Smooth muscle cell of the brain vasculature (primary cell): ENCODE measurements at regions not wholly inside any gene's neighbourhood (a gene's known extent, or its start where the extent isn't known, plus 50 kb on each side); places are given as distances from the start of the nearest gene placed in this dataset.
"Not testable (repeated sequence)": the region's sequence is repeated elsewhere in the genome, so short reads cannot be mapped to it uniquely, and the experiment has no call there.

Experiments
- DNase-seq: peaks from one replicate; pipeline ENCODE4 v3.0.0-alpha.2; 2012; ENCODE audit warnings: low read depth, low spot score

DNA sequence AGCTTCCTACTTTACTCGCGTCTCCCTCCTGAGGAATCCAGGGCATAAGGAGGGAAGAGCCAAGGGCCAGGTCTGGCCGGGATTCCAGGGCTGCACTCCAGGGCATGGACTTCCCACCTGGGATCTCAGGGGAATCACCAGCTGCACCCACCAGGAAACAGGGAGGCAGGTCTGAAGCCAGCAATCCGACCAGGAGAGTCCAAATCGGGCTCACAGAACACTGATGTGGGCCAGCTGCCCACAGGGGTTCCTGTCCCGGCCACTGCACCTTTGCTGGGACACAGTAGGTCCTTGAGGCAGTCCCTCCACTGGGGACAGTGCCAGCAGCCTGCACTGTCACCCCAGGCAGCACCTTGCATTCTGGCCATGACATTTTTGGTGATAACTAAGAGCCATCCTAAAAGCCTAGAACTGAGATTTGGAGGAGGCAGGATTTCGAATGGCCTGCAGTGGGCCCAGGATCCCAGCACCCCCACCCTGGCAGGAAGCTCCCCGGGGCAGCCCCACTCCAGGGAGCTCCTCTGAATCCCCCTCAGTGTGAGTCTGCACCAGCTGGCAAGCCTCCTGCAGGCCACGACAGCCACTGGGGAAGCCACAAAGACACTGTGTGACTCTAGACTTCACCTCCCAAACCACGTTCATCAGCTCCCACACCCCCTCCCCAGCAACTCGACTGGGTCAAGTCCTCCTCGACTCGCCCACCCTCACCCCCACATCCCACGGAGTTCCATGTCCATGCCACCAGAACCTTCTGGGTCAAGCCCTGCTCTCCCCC is 71.5 kb upstream of the PPP2R2D start:
- DNase-seq, result no peak

DNA sequence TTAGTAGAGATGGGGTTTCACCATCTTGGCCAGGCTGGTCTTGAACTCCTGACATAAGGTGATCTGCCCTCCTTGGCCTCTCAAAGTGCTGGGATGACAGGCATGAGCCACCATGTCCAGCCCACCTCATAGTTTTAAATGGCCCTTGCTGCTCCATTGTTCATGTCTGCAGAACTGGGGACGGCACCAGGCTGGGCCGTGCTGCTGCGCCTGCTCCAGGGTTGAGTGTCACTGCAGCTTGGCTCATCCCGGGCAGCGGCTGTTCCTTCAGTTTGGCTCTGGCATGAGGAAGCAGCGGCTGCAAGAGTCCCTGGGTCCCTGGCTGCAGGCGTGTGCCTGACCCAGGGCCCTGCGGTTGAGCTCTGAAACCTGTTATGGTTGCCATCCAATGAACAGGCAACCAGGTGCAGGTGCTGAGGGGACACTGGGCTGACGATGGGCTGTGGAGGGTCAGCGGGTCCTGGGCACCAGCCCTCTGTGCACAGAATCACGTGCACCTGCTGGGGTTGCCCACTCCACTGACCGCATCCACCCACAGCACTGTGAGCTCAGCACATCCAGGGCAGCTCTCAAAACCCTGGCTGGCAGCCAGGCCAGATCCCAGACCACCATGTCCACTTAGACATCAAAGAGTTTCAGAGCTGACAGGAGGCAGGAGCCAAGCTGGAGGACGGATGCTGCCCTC is 70.2 kb upstream of the PPP2R2D start:
- no peak for DNase-seq

DNA sequence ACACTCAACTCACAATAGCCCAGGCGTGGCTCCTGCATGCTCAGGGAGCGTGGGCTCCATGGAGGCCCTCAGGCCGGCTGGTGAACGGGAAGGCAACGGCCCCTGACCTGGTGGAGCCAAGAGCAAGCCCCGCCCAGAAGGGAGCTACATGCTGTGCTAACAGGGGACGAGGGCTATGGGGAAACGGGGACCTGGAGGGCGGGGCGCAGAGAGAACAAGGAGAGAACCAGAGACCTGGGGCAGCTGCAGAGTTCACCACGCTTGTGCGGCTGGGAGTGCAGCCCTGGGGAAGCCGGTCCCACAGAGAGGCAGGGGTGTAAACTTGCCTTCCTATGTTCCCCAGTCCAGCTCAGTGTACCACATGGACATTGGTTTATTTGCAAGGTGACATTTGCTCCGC is 69.2 kb upstream of the PPP2R2D start:
- no peak for DNase-seq

- no peak for DNase-seq
Measured at GRCh38 chr10:131832056-131832685, 68.6 kb upstream of the PPP2R2D start.

DNA sequence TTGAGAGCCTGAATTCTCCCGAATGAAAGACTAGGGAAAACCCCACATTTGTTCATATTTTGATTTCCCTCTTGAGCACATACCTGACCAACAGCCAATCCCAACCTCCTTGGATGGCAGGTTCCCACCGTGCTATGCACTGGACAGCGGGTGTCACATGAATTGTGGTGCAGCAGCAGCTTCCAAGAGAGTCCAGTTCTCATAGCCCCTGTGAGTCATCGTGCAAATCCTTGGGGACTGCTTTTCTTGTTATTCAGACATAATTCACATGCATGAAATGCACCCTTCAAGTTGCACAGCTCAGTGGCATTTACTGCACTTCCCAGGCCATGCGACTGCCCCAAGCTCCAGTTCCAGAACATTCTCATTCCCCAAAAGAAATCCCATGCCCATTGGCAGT is 67.8 kb upstream of the PPP2R2D start:
- no peak for DNase-seq

DNA sequence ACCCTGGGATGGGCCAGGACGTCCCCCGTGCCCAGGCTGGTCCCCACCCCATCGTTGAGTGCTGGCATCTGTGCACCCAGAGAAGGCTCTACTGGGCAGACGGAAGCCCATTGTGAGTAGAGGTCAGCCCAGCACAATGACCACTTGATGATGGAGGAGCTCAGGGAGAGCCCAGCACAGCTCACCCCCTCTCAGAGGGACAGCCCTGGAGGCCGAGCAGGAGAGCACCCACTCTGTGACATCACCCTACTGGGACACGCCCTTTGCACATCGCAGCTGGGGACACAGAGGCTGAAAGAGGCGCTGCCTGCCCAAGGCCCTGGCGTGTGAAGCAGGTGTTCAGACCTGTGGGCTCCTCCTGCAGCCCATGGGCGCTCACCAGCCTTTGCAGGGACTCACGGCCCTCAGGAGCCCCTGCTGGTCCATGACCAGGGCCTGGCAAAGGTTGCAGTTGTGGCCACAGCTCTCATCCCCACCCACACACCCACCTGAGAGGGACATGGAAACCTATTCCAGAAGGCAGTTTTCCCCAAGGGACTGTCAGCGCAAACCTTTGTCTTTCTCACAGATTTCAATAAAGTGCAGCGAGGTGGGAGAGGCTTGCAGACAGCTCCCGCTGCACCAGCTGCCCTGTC is 67.2 kb upstream of the PPP2R2D start:
- DNase-seq, result no peak

GRCh38 chr10:131834152-131834810 is 66.5 kb upstream of the PPP2R2D start:
- no peak for DNase-seq

DNA sequence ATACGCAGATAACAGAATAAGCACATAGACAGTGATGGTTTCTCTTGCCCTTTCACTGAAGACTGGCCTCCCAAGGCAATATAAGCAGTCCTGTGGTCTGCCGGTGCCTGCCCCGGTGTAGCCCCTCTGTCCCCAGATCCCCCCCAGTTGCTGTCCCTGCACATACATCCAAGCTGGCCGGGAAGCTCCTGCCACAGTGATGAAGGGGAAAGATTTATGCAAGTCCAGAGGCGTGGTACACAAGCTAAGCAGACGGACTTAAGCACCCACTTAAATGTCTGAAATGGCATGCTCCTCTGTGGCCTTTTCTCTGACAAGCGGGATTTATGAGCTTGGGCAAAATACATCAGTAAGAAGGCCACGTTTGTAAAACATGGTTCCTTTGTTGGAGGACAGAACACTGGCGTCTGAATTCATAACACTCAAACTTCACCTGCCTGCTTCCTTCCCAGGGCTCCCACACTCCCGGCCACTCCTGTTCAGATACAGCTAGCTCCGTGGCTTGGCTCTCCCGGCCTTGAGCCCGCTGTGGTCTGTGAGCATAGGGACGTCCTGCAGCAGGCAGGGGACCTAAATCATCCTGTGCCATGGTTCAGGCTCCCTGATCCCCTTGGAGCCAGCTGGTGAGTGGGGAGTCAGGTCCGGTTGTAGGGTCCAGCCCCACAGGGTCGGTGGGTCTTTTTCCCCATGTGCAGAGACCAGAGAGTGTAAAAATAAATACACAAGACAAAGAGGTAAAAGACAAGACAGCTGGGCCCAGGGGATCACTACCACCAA is 61.7 kb upstream of the PPP2R2D start:
- no peak for DNase-seq

GRCh38 chr10:131839880-131840787 is 60.7 kb upstream of the PPP2R2D start:
- not testable (repeated sequence) for DNase-seq

DNA sequence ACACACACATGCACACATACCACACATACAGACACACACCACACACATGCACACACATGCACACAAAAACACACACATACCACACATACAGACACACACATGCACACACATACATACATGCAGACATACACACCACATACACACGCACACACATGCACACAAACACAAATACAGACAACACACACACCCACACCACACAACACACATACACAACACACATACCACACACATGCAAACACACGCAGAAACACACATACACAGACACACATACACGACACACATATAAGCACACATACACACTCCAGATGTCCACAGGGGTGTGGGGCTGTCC is 60.1 kb upstream of the PPP2R2D start:
- no peak for DNase-seq

GRCh38 chr10:131841131-131841660 is 59.6 kb upstream of the PPP2R2D start:
- DNase-seq, result no peak

GRCh38 chr10:131841661-131842139 is 59.1 kb upstream of the PPP2R2D start:
- DNase-seq, result no peak

DNA sequence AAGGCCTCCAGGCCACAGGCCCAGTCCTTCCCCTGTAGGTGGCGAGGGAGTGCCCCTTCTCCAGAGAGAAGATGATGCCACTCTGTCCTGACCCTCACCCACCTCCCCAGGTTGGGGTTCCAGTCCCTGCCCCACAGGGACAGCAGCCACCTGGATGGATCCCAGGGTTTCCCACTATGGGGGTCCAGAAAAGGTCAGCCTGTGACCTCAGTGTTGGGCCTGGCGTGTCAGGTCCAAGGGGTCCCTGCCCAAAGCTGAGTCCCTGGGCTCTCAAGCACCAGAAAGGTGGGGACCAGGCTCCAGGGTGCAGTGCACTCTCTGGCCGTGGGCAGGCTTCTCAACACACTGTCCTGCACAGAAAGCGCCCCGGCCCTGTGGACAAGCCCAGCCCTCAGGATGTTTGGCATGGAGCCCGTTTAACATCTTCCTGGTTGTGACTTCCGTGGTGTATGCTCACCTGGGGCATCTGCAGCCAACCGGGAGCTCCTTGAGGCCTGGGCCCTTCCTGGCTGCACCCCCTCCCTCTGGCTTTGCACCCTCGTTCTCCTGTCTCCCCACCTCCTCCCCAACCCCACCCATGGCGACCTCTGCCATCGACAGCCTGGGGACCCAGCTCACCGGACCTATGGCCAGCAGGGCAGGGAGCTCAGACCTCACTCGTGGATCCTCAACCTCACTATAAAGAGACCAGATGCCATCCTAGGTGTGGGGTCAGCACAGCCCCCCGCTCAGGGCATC is 58.3 kb upstream of the PPP2R2D start:
- DNase-seq, result no peak

GRCh38 chr10:131843089-131843595 is 57.7 kb upstream of the PPP2R2D start:
- DNase-seq, result no peak

- no peak for DNase-seq
Measured at GRCh38 chr10:131843881-131844284, 56.9 kb upstream of the PPP2R2D start.

DNA sequence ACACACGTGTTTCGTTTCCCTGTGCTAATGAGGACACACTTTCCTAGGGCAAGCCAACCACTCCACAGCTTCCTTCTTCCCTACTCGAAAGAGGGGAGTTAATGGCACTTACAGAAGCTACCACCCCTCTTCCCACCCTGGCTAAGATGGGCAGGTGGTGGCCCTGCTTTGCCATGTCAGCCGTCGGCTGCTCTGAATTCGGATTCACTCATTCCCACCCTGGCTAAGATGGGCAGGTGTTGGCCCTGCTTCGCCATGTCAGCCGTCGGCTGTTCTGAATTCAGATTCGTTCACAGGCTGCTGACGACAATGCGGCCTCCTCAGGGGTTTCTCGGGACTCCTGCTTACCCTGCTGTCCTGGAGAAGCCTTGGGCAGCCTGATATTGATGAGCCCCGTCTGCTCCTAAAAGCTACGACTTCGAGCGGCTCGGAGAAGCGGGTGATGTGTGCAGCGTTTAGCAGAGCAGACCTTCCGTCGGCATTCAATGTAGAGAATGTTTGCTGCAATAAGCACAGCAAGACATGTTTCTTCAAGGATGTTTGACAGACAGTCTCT is 56.2 kb upstream of the PPP2R2D start:
- DNase-seq, result no peak

DNA sequence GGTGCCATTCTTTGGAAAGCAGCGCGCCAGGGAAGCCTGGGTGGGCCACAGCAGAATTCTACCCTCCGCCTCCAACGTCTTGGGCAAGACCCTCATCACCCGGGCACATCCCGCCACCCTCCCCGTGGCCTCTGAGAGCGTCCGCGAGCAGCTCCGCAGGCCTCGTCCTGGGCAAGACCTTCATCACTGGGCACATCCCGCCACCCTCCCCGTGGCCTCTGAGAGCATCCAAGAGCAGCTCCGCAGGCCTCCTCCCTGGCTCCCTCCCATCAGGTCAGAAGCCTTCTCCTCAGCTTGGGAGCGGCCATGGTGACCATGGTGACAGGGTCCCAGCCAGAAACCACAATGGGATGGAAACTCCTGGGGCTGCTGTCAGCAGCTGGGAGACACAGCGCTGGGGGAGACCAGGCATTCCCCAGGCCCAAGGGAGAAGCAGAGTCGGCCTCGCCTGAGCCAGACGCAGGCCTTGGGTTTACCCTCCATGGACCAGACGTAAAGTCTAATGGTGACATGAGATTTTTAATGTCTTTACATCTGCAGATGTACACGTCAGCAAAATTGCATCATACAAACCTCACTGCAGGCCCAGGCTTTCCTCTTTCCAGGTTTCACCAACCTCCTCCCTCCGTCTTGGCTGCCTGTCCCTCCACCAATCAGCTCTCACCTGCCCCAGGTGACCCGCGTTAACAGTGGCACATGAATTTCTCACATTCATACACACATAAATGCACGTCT is 55.1 kb upstream of the PPP2R2D start:
- DNase-seq, result no peak
